GM18870 (cell line): ENCODE measurements at regions not wholly inside any gene's neighbourhood (a gene's known extent, or its start where the extent isn't known, plus 50 kb on each side); places are given as distances from the start of the nearest gene placed in this dataset.

ENCODE experiments used
- ATAC-seq: cut with Tn5 transposase; IDR thresholded peaks from one replicate; pipeline ENCODE4 v1.9.1; 2021; ENCODE audit warnings: moderate library complexity; ENCODE audit not compliant: unreplicated experiment

DNA sequence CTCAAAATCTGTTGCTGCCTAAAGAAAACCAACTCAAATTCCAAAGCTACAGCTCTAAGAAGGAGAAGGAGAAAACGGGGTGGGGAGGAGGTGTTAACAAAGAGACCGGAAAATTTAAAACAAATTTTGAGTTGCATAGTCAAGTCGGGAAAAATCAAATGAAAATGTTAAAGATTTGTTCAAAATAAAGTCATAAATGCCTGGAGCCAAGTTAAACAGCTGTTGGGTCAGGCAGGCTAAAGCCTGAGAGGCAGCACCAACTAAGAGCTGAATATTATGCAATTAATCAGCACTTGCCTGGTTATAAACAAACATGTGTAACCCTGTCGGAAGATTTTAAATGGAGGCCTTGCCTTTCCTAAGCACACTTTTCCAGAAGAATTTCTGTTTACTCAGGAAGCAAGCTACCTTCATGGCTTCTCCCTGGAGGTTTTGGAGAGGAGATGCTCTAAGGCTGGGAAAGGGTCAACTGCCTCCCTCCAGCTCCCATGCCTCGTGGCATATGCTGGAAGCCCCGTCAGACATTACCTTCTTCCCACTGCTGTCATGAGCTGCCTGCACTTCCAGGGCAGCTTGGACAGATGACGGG, 270.5 kb downstream of the DMRT2 start:
- ATAC-seq, result no peak

DNA sequence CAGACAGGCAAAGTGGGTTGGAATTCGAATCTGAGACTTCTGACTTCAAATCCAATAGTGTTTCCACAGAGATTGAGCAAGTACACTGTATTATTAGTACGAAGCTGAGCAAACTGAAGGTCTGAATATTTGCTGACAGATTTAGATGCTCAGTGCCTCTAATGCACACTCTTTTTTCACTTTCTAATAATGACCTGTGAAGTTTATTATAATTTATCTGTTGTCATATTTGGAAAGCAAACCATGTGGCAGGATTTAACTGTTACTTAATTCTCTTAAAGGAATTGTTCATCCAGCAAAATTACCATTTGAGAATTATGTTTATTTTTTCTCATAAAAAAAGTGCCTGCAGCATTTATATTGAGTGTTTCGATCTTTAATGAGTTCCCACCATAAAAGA, 277.3 kb downstream of the DMRT2 start:
- ATAC-seq, result no peak

DNA sequence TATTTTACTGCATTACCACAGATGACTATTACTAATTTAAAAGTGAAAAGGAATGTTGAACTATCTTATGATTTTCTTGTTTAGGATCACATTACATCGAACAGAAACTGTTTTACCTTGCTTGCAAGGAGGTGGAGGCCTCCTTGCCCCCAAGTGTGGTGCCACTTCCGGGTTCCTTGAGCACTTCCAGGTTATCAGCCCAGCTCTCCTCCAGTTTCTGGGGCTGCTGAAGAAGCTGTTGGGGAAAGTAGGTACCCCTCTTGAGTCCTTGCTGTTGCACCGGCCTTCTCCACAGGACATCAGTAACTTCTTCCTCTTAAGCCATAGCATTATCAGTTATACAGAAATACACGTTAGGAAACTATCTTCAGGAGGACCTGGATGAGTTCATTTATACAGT, 278.2 kb downstream of the DMRT2 start:
- ATAC-seq, result no peak

DNA sequence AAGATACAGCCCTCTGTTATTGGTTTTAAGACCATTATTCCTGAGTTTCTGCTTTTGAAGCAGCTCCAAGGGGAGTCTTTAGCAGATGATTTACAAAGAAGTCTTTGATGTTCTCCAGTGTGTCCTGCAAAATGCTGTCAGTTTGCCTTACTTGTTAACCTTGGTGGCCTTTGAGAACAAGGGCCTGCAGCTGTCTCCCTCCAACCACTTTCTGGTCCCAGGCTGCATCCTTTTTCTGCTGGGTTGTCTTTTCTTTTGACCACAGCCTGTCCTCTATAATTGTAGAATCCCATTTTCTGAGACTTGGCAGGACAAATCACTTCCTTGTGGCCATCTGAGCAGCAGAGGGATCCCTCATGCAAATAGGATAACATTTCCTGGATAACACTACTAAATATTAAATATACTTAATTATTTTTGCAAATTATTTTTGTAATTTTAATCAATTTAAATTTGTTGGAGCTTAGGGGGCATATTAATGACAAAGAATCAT, 281.4 kb downstream of the DMRT2 start:
- ATAC-seq, result no peak

DNA sequence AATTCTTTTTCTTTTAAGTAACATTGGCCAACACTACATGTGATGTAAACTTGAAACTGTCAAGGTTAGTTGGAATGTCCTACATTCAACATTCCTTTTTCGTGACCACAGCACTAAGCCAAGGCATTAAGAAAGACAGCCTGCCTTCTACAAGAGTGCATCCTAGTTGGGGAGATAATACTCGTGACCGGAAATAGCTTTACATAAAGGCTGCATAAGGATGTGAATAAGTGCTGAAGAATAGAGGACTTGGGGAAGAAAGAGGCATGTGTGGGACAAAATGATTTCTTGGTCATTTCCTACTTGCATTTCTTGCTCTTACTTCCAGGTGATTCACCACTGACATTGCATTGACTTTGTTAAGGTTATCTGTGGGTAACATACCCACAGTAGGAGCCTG, 282.0 kb downstream of the DMRT2 start:
- no peak for ATAC-seq

DNA sequence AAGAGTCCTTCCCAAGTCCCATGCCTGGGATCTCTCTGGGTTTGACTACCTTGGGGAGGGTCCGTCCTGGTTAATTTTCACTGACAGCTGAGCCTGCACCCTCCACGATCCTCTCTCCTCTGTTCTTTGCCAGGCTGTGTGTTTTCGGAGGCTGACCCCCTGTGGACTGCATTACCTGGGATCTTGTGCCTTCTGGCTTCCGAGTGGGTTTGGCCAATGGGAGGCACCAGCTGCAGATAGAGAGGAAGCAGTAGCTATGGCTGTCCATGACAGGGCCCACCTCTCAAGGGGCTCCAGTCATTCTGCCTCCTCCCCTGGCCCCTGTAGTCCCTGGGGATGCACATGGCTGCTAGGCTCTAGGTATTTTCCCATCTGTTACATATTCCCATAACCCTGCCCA, 285.0 kb downstream of the DMRT2 start:
- ATAC-seq, result no peak

DNA sequence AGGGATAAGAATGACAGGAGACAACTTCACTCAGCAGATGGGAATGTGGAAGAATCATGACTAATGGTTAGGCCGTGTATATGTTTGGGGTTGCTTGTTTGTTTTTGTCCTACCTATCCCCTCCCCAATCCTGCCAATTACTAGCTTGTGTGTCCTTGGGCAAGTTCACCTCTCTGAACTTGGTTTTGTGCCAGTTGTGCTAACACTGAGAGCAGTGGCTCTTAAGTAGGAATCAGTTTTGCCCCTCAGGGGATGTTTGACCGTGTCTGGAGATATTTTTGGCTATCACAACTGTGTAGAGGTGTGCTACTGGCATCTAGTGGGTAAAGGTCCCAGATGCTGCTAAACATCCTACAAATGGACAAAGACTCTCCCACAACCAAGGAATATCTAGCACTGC, 287.0 kb downstream of the DMRT2 start:
- ATAC-seq, result no peak

DNA sequence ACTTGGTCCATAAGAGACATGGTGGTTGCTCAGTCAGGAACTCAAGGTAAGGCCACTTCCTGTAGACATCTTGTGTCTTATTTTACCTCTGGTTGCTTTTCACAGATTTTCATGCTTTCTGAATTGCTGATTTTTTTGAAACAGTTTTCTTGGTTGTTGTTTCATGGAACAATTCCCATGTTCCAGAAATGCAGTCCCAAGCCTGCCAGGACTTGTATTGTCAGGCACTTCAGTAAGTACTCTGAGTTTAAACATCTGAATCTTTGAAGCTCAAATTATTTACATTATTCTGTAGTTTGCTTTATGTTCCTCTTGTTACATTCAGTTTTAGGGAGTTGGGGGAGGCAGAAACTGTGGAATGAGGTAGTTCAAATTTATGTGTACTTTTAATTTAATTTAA, 290.2 kb downstream of the DMRT2 start:
- no peak for ATAC-seq

DNA sequence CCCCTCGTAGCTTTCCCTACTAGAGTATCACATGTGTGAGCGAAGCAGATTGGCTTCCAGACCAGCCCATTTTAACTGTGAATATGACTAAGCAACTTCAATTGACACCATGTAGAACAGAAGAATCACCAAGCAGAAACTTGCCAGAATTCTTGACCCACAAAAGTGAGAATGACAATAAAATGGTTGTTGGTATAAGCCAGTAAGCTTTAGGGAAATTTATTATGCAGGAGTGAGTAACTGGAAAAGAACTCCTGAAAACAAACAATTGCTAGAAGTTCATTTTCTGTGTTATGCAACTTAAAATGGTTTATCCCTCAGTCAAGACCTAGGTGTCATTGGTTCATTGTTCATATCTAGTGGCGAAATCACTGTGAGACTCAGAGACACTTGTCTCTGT, 303.1 kb downstream of the DMRT2 start:
- ATAC-seq, result no peak

DNA sequence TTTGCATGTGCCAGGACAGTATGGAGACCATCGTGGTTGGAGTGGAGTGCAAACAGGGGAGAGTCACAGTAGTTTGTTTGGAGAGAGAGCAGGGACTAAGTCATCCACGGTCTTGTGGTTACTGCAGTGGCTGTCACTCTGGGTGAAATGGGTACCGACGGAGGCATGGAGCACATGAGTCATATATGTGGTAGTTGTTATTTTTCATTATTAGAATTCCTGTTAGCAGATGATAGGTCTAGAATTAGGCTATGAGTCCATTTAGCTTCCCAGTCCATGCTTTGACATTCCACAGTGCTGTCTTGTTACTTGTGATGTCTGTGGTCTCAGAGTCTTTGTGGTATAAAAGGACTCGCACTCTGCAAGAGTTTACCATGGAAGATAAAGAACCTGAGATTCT, 303.9 kb downstream of the DMRT2 start:
- no peak for ATAC-seq

DNA sequence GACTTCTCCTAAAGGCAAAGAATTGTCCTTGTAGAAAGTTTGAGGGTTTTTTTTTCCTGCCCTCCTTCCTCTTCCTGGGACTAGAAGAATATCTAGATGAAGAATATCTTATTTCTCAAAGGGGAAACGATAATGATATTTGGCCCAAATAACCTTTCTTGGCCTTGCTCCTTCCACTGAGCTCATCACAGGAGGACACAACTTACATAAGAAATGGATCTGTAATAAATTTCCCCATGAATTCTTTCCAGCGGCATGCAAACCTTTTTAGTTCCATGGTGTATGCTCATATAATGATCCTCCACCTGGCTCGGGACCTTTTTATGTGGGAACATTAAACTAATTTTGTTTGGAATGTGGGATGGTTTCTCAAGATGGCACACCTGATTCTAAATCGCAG, 304.4 kb downstream of the DMRT2 start:
- no peak for ATAC-seq

DNA sequence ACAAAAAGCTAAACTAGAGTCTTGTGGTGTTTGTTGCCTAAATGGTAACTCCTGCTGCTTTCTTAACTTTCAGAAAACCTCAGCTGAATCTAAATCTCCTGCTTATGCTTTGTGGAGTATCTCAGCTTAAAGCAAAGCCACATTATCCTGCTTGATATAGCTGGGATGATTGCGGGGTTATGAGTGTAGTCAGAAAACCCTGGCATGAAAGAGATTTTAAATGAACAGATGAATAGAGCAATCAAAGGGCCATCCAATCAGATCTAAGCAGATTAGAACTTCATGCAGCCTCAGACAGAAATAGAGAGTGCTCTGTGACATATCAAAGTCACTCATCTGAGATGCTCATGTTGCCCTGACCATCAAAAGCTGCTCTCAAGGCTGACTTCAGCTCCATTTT, 305.5 kb downstream of the DMRT2 start:
- ATAC-seq, result no peak

DNA sequence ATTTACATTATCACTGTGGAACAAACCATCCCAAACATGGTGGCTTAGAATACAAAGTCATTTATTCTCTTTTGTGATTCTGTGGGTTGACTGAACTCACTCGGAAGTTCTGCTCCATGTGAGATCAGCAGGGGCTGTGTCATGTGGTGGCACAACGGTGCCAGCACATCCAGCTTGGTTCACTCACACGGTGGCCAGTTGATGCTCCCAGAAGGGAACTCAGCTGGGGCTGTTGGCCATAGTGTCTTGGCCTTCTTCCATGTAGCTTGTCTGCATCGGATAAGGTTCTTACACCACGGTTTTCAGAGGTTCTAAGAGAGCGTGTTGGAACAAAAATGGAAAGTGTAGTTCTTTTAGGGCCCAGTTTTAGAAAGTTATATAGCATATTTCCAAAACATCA, 312.7 kb downstream of the DMRT2 start:
- ATAC-seq, result no peak

DNA sequence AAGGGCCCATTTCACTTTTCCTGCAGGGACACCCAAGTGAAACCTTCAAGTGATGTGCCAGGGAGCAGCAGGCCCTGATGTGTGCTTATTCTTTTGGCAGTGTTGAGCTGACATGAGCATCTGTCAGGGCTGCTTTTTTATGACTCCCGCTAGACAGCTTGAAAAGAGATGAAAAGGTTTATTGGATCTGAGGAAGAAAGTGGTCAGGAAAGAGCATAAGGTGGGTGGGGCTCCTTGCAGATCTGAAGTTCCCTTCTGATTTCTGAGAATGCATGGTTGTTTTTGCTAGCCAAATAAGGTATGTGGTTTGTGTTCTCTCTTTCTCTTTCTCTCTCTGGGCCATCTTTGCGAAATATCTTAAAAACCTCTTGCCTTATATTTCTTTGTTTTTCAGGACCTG, 316.1 kb downstream of the DMRT2 start:
- ATAC-seq, result no peak

DNA sequence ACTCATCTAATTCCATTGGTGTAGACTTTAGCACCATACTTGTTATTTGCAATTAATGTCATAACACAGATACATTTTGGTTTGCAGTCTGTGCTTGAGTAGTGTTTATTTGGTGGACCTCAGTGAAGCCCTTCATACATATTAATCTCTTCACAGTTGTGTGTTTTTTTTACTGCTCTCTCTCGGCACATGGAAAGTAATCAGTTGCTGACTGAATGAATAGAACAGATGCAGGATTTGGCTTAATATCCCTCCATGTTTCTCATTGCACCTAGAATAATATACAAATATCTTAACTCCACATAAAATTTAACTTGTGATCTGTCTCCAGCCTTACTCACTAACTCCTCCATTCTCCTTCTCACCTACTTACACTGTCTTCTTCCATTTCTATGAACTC, 319.1 kb downstream of the DMRT2 start:
- ATAC-seq, result no peak

DNA sequence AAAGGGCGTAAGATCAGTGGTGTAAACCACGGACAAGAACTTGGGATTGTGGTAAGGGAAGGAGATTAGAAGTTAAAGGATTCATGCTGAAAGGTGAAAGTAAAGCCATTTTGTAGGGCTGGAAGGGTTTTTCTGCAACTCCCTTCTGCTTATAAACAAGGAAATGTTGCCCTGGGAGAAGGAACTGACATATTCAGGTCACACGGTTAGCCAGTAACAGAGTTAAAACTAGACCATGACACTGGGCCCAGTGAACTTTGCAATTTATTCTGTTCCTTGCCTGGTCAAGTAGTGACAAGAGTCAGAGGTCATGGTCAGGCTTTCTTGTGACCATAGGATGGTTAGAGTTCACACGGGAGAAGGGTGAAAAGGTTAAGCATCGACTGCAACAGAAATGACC, 323.3 kb downstream of the DMRT2 start:
- no peak for ATAC-seq

DNA sequence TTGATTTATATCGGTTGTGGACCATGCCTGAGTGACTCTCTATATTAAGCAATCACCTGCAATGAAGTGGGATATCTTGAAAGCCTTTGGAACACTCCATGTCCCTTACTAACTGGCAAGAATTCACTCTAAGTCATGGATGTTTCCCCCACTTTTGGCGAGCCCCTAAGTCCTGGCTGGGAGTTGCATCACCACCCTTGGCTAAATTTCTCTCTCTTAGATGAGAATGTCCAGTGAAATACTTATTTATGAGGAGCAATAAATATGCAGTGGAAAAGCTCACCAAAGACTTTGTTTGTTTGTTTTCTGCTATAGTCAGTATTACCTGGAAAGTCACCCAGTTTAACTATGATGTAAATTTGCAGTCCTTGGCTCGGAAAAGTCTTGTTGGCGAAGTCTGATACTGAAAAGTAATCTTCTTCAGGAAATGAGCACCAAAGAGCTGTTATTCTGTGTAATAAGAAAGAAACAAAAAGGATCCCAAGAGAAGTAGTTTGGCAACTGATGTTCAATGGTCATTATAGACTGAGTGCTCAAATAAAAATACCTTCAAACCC, 333.8 kb downstream of the DMRT2 start:
- no peak for ATAC-seq

DNA sequence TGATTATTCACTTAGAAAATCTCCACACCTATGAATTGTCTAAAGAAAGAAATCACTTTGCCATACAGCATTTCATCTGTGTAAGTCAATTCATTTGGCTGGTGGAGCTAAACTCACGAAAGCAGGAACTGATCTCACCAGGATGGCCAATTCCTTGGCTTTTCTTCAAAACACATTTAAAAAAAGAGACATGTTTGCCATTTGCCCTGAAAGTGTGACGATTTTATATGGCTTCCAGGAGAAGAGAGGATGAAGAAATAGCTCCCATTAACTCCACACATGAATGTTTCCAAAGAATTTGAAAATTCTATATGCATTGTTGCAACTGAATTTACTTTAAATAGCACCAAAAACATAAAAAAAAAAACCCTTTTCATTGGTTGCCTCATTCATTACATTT, 334.7 kb downstream of the DMRT2 start:
- no peak for ATAC-seq

DNA sequence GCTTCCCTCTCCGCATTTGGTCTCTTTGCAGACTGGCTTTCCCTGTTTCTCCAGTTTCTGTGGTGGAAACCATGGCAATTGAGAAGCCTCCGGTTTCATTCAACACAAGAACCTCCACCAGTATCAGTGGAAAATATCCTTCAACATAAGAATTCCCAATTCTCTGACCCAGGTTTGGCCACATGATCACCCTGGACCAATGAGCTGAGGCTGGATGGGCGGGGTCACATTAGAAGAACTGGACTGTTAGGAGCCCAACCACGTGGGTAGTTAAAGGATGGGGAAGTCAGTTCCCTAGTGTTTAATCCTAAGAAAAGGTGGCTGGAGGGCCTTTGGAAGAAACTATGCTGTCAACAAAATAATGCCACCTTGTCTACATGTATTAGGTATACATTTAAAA, 336.3 kb downstream of the DMRT2 start:
- no peak for ATAC-seq

DNA sequence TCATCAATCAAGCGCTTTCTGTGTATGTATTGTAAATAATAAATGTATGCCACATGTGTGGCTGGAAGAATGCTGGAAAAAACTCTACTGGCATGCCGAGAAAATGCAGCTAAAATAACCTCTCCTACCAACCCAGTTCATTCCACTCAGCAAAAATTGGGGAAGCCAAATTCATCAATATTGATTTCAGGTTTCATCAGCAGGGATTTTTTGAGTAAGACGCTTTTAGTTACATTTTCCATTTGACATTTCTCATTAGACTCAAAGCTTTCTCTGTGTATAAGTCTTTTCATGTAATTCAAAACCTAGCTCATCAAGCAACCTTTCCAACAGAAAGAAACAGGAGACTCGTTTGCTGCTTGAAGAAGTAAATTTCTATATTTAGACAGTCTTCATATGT, 338.1 kb downstream of the DMRT2 start:
- ATAC-seq, result no peak

DNA sequence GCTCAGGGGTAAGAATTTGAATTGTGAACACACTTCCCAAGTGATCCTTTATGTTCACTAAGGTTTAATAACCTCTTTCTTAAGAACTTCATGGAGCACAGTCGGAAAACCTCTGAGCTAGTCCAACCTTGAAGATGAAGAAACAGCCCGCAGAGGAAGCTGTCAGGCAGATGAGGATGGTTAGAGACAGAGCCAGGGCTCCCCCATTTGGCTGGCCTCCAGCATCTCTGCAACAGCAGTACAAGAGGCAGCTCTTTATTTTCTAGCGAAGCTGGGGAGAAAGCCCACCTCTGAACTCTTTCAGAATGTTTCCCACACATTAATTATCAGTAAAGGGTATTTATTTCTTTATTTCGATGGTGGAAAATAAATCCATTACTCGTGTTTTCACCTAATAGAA, 350.8 kb downstream of the DMRT2 start:
- no peak for ATAC-seq

DNA sequence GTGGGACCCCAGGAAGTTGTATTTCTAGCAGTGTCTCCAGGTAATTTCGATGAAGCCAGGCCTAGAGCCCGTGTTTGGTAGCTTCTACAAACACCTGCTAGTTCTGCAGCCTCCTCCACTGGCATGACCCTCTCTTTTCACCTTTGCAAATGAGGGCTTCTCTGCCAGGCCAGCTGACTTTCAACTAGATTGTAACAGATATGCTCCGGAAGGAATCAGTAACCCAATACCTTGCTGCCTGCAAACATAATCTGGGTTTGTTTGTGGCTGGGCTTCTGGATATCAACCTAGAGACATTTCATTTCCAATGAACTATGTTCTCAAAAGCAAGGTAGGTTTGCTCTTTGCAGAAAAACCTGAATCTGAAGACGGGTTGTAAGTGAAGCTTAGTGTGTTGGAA, 354.8 kb downstream of the DMRT2 start:
- no peak for ATAC-seq

DNA sequence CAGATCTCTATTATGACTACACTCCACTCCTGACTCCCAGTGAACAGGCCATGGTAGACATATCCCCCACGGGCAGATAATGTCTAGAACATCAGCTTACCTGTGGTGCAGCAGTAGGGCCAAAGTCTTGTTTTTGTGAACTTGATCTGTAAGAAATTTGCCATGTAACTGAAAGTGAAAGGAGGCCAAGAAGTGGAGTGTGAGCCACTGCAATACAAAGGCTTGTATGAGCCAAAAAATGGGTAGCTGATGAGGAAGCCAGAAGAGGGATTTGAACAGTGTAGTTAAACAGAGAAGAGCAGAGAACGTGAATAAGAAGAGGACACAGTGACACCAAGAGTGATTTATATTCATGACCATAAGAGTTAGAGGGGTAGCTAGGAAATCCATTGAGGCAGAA, 361.7 kb downstream of the DMRT2 start:
- ATAC-seq, result no peak
